ENCODE measurements at regions not wholly inside any gene's neighbourhood (a gene's known extent, or its start where the extent isn't known, plus 50 kb on each side); places are given as distances from the start of the nearest gene placed in this dataset.
"Not testable (repeated sequence)": the region's sequence is repeated elsewhere in the genome, so short reads cannot be mapped to it uniquely, and the experiment has no call there.

GRCh38 chr13:80522463-80522862, 181.5 kb upstream of the SPRY2 start:
- H3K4me3 ChIP-seq (ENCODE audit: low read depth, low read length); DNase-seq (ENCODE audit: low read depth): not testable (repeated sequence)

GRCh38 chr13:80516818-80517348, 176.0 kb upstream of the SPRY2 start:
- no peak overlapping the region for H3K4me3 ChIP-seq (ENCODE audit: low read depth, low read length)
- DNase-seq (ENCODE audit: low read depth), result no peak

- no peak overlapping the region for H3K4me3 ChIP-seq (ENCODE audit: low read depth, low read length)
These were observed 174.4 kb upstream of the SPRY2 start for GRCh38 chr13:80515296-80515695.

GRCh38 chr13:80513196-80513595, 172.3 kb upstream of the SPRY2 start:
- DNase-seq (ENCODE audit: low read depth), result no peak
- H3K4me3 ChIP-seq (ENCODE audit: low read depth, low read length), result no peak overlapping the region

More at GRCh38 chr13:80515296-80515695, 174.4 kb upstream of the SPRY2 start:
- DNase-seq (ENCODE audit: low read depth), result no peak

GRCh38 chr13:80510686-80511085, 169.8 kb upstream of the SPRY2 start:
- H3K4me3 ChIP-seq (ENCODE audit: low read depth, low read length), result no peak overlapping the region
- DNase-seq (ENCODE audit: low read depth), result no peak

- no peak overlapping the region for H3K4me3 ChIP-seq (ENCODE audit: low read depth, low read length)
- no peak for DNase-seq (ENCODE audit: low read depth)
These were observed 168.3 kb upstream of the SPRY2 start for GRCh38 chr13:80509264-80509663.

GRCh38 chr13:80508031-80508430, 167.1 kb upstream of the SPRY2 start:
- DNase-seq (ENCODE audit: low read depth), result peak; percentile 25
- H3K4me3 ChIP-seq (ENCODE audit: low read depth, low read length), result no peak overlapping the region

GRCh38 chr13:80504453-80504852, 163.5 kb upstream of the SPRY2 start:
- no peak overlapping the region for H3K4me3 ChIP-seq (ENCODE audit: low read depth, low read length)
- DNase-seq (ENCODE audit: low read depth), result peak; percentile 46

GRCh38 chr13:80502359-80502758, 161.4 kb upstream of the SPRY2 start:
- DNase-seq (ENCODE audit: low read depth), result no peak
- H3K4me3 ChIP-seq (ENCODE audit: low read depth, low read length), result no peak overlapping the region

GRCh38 chr13:80501556-80501955, 160.6 kb upstream of the SPRY2 start:
- no peak for DNase-seq (ENCODE audit: low read depth)
- H3K4me3 ChIP-seq (ENCODE audit: low read depth, low read length), result no peak overlapping the region

- no peak for DNase-seq (ENCODE audit: low read depth)
- no peak overlapping the region for H3K4me3 ChIP-seq (ENCODE audit: low read depth, low read length)
These were observed 158.8 kb upstream of the SPRY2 start for GRCh38 chr13:80499536-80500290.

GRCh38 chr13:80498433-80498832, 157.5 kb upstream of the SPRY2 start:
- H3K4me3 ChIP-seq (ENCODE audit: low read depth, low read length), result no peak overlapping the region
- no peak for DNase-seq (ENCODE audit: low read depth)

- DNase-seq (ENCODE audit: low read depth), result no peak
- H3K4me3 ChIP-seq (ENCODE audit: low read depth, low read length), result no peak overlapping the region
These were observed 157.1 kb upstream of the SPRY2 start for GRCh38 chr13:80497978-80498377.

- DNase-seq (ENCODE audit: low read depth), result no peak
- no peak overlapping the region for H3K4me3 ChIP-seq (ENCODE audit: low read depth, low read length)
These were observed 156.5 kb upstream of the SPRY2 start for GRCh38 chr13:80497439-80497838.

- no peak for DNase-seq (ENCODE audit: low read depth)
- H3K4me3 ChIP-seq (ENCODE audit: low read depth, low read length), result no peak overlapping the region
These were observed 155.9 kb upstream of the SPRY2 start for GRCh38 chr13:80496721-80497397.

- H3K4me3 ChIP-seq (ENCODE audit: low read depth, low read length); DNase-seq (ENCODE audit: low read depth): not testable (repeated sequence)
These were observed 149.6 kb upstream of the SPRY2 start for GRCh38 chr13:80490491-80490943.

- no peak for DNase-seq (ENCODE audit: low read depth)
- H3K4me3 ChIP-seq (ENCODE audit: low read depth, low read length), result no peak overlapping the region
These were observed 145.5 kb upstream of the SPRY2 start for GRCh38 chr13:80486402-80486801.

GRCh38 chr13:80483157-80483556, 142.2 kb upstream of the SPRY2 start:
- H3K4me3 ChIP-seq (ENCODE audit: low read depth, low read length), result no peak overlapping the region
- no peak for DNase-seq (ENCODE audit: low read depth)

- DNase-seq (ENCODE audit: low read depth), result no peak
- no peak overlapping the region for H3K4me3 ChIP-seq (ENCODE audit: low read depth, low read length)
These were observed 140.7 kb upstream of the SPRY2 start for GRCh38 chr13:80481588-80481987.

- no peak for DNase-seq (ENCODE audit: low read depth)
- H3K4me3 ChIP-seq (ENCODE audit: low read depth, low read length), result no peak overlapping the region
These were observed 136.9 kb upstream of the SPRY2 start for GRCh38 chr13:80477661-80478443.
